Stimulated activated CD8-positive, alpha-beta memory T cell treated with anti-CD3 and anti-CD28 coated beads, Interleukin-15, amount 100 ng/mL, for 4 hours (primary cell): ENCODE measurements at regions not wholly inside any gene's neighbourhood (a gene's known extent, or its start where the extent isn't known, plus 50 kb on each side); places are given as distances from the start of the nearest gene placed in this dataset.

Experiments
- DNase-seq, 2 donors: peaks; one replicate each; pipeline ENCODE4 v3.0.0-alpha.2; 2020; ENCODE audit warnings: low read depth in 2 of 2

GRCh38 chr20:63056236-63057170, 49.7 kb upstream of the BHLHE23 start:
- no peak for DNase-seq
